ENCODE measurements at regions not wholly inside any gene's neighbourhood (a gene's known extent, or its start where the extent isn't known, plus 50 kb on each side); places are given as distances from the start of the nearest gene placed in this dataset.
"Not testable (repeated sequence)": the region's sequence is repeated elsewhere in the genome, so short reads cannot be mapped to it uniquely, and the experiment has no call there.

DNA sequence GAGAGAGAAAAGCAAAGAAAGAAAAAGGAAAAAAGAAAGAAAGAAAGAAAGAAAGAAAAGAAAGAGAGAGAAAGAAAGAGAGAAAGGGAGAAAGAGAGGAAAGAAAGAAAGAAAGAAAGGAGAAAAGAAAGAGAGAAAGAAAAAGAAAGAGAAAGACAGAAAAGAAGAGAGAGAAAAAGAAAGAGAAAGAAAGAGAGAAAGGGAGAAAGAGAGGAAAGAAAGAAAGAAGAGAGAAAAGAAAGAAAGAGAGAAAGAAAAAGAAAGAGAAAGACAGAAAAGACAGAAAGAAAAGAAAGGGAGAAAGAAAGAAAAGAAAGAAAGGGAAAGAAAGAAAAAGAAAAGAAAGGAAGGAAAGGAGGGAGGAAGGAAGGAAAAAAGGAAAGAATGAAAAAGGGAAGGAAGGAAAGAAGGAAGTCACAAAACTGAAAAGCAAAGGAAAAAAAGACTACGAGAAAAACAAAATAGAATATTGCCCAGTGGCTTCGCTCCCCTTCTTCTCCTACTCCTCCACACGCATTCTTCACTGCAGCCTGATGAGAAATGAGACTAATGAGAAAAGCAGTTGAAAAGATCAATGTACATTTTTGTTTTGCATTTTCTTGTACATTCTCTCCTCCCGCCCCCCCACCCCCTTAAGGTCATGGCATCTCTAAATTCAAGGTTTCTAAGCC lies 170.0 kb downstream of the SOD2 start:
- DNase-seq: no peak

DNA sequence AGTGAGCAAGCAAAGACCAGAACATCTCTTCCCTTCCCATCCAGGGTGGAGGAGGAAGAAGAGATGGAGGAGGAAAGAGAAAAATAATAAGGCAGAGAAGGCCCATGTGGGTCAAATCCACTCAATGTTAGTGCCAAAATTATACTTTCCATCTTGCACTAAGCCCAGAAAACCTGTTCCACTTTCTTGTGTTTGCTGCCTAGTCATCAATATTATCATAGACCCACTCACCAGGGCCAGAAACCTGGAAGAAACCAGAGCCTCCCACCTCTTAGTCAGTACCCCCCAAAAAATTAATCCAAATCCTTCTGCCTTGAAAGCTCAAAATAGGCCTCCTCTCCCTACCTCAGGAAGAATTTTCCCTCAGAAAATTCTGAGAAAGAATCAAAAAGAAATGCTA lies 171.1 kb downstream of the SOD2 start:
- no peak for DNase-seq

DNA sequence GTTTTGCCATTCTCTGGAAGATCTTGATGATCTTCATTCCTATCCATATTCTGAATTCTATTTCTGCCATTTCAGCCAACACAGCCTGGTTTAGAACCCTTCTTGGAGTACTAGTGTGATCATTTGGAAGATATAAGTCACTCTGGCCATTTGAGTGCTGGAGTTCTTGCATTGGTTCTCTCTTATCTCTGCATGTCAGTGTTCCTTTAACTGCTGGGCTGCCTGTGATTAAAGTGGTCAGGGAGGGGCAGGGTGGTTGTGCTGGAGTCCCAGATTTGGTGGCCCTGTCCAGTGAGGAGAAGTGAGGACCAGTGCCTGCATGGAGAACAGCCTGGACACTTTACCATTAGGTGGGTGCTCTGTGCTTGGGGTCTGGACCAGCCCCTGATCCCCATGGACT lies 173.0 kb downstream of the SOD2 start:
- DNase-seq: no peak

DNA sequence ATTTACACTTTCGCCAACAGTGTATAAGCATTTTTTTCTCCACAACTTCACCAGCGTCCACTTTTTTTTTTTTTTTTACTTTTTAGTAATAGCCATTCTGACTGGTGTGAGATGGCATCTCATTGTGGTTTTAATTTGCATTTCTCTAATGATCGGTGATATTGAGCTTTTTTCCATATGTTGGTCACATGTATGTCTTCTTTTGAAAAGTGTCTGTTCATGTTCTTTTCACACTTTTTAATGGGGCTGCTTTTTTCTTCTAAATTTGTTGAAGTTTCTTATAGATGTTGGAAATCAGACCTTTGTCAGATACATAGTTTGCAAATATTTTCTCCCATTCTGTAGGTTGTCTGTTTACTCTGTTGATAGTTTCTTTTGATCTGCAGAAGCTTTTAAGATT lies 177.2 kb downstream of the SOD2 start:
- not testable (repeated sequence) for DNase-seq

DNA sequence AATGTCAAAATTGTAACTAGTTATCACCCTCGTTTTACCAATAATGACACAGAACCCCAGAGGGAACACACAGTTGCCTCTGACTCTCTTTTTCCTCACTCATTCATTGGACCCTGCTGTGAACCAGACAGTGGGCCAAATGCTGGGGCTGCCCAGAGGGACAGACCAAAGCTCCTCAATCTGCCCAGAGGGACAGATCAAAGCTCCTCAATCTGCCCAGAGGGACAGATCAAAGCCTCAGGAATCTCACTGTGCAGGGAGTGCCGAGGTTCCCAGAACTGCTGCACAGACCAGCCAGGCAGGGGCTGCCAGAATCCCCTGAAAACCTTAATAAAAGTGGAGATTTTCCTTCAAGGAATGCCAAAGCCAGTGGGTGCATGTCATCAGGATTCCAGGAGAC lies 179.1 kb downstream of the SOD2 start:
- no peak for DNase-seq

DNA sequence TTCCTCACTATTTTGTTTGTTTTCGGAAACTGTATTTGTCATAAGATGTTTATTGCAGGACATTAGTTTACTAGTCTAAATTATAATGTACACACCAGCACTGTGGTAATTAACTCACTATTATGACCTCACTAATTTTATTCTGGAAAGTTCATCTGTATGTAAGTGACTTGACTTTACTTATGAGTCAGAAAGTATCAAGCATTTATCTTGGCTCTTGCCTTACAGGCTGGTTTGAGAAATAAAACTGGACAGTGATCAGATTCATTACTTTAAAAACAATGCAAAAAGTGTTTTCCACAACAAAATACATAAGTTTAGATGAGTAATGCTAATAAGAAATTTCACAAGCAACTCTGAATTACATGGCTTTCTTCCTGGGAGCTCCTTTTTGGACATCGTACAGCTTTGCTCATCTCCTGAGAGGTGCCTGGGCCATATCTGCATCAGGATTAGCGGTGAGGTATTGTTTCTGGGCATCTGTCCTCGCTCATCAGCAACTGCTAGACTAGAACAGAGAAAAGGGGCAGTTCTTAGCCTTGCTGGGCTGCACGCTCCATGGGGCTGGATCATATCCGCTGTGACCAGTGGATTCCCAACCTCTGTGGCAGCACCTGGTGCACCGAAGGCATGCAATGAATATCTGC lies 179.8 kb downstream of the SOD2 start:
- DNase-seq: no peak

DNA sequence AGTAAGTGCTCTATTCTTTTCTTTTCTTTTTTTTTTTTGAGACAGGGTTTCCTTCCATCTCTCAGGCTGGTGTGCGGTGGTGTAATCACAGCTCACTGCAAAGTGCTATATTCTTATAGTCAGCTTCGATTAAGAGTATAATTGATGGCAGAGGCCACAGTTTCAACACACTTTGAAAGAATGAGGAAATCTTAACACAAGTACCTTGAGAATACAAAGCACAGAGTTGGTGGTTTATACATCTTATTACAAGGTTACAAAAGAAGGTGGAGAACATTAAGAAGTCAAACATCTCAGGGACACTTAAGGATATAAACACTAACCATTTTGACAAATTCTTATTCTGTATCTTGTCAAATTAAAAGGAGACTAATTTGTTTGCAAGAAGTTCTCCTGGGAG lies 180.5 kb downstream of the SOD2 start:
- DNase-seq: no peak

DNA sequence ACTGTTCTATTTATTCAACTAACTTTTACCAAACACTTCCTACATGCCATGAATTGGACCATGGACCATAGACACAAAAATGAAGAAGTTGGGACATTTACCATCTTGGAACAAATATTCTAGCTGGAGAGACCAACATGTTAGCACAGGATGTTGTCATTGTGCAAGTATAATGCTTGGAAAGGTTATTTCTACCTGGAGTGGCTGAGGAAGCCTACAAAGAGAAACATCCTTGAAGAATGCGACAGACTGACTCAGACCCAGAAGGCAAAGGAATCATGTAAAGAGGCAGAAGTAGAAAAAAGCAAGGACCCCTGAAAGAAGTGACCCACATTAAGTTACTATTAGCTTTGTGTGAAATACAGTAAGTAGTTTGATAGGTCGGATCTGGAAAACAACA lies 180.9 kb downstream of the SOD2 start:
- no peak for DNase-seq

DNA sequence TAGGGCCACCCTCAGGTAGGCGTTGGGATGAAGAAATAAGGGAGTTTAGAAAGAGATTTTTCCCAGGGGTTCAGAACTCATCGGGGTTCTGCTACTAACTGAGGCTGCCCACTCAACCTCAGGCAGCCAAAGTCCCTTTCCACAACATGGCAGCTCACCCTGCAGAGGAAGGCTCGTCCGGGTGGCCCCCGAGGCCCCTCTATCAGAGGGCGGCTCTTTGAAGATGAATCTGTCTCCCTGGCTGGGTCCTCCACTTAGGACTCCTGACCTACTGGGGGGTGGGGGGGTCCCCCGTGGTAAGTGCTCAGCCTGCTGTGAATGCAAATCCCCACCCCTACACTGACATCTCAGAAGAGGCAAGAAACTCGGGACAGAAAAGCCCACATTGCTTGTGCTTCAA lies 182.9 kb downstream of the SOD2 start:
- no peak for DNase-seq

DNA sequence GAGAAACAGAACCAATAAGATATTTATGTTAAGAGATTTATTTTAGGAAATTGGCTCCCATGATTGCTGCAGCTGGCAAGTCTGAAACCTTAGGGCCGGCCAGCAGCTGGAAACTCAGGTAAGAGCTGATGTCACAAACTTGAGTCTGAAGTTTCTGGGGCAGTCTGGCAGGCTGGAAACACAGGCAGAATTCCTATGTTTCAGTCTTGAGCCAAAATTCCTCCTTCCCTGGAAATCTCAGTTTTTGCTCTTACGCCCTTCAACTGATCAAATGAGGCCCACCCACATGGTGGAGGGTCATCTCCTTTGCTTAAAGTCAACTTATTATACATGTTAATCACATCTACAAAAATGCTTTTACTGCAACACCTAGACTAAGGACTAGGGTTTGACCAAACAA lies 184.1 kb downstream of the SOD2 start:
- peak; percentile 36 for DNase-seq

DNA sequence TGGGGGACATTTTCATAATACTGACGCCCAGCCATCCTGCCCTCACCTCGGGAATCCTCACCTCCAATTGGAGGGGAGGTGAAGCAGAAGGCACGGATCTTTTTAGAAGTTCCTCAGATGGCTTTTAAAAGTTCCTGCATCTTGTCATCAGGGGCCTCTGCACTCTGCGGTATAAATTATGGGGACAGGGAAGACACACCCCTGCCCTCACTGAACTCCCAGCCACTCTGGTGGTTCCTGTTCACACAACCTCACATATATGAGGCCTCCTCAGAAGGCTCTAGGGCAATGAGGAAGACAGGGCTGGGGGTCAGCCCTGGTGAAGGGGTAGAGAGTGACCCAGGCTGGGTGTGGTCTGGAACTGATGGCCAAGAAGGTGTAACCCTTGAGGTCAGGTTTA lies 187.0 kb downstream of the SOD2 start:
- DNase-seq: peak; percentile 21

DNA sequence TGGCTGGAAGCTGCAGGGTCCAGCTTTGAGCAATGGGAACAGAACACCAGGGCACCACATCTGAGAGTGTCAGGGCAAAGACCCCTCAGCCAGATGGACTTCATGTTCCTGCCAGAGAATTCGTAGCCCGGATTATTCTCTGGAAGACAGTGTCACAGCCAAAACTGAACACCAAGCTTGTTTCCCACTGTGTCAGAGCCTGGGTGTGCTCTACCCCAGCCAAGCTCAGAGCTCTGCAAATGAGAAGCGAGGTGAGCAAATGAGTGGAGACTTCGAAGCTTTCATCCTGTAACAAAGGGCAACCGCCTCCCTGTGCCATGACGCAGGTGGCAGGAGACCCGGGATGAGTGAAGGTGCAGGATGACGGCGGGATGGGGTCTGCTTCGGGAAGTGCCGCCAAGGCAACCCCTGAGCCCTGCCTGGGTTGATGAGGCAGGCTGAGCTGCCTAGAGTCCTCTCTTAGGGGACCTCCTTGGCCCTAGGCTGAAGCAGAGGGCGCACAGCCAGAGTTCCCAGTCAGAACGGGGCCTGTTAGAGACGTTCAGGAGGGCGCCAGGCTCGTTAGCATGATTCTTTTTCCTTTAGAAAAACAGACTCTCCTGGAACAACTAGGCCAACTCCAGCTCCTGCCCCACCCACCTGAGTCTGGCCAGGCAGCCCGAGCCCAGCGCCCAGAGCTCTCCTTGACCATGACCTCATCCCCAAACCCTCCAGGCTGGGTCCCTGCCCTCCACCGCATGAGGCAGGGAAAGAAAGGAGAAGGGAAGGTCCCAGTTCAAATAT lies 187.7 kb downstream of the SOD2 start:
- peak; percentile 87 for DNase-seq

DNA sequence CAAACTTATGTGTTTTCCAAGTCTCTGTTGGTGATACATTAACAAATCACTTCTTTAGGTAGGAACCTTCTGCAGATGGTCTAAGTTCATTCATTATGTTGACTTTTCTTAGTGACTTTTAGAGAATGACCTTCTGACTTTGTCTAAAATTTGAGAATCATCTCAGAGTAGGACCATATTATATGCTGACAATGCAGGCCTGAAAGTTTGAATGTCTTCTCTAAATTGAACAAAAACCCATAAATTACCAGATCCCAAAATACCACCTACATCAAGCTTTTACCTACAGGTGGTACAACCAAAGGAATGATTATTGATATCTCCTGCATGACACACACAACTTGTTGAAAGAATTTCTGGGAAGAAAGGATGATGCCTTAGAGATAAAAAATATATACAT lies 191.5 kb downstream of the SOD2 start:
- DNase-seq: no peak

DNA sequence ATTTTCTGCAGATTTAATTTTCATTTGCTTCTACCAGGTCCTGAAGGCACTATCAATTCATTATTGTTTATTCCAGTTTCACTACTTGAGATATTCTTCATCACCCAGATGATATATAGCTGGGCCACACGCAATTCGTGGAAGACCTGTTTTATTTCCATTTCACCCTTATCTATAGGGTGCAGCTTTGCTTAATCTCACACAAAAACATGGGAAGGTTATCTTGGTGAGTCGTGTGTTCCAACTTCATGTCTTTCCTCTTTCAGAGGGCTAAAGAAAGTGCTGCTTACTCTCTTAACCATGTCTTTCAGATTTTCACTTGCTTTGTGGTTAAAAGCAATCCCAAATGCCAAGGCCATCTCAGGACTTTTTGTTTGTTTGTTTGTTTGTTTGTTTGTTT lies 194.0 kb downstream of the SOD2 start:
- DNase-seq: no peak

DNA sequence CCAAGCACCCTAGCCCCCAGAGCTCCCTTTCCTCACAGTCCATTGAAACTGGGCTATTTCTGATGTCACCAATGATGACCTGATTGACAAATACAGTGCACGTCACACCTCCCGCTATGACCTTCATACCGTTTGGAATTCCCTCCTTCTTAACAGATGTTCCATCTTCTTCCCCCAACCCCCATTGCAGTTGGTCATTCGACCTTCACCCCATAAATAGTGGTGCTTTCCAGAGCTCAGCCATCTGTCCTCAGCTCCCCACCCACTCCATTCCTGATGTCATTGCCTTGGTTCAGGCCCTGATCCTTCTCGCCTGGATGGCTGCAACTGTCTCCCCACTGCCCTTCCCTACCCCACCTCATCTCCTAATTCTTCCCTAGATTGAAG lies 198.5 kb downstream of the SOD2 start:
- DNase-seq: no peak

DNA sequence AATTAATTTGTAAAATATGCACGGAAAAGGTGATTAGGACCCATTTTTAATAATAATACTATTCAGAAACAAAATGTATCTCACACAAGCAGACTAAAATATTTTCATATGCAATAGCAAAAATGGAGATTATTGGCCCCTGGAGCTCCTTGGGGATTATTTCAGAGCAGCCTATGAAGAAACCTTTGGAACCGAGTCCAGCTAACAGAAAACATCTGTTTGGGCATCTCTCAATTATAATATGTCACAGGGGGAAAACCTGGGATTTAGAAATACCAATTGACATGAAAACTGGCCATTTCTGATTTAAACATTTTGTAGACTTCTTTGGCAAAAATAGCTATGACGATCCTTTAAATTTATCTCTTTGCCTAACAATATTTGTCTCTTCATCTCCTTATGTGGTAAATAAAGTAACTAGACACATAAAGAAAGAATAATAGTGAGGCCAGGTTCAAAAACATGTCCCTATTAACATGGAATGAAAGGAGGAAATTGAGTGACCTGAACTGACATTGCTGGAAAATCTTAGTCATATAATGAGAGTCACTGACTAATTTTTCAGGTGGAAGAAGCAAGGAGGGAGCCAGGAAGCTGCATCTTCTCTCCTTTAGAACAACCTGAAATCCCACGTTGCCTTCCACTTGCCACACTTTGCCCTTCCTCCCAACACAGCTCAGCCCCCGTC lies 199.0 kb downstream of the SOD2 start:
- DNase-seq: peak; percentile 65

DNA sequence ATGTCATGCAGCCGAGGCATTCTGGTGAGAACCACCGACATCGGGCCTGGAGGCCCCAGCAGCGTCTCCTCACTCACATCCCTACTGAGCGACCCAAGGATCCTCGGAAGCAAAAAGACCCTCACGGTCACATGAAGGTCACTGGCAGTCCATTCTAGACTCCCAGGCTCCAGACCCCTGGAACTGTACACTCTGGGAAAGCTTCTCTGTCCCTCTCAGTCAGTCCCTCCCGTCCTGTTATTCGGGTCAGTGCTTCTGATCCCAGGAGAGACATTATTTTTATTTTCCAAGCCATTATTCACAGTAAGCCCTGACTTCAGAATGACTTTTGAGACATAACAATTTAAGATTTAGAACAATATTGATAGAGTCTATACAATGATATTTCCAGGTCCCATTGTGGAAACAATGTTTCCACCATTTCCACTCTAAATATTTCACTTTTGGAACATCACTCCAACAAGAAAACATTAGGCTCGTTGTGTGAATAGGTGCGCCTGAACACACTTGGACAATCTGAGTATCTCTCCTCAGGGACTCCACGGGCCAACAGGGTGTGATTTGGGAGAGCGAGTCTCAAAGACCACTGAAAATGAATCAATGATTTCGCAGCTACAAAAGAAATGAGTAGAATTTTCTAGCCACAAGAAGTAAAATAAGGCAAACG lies 199.7 kb downstream of the SOD2 start:
- no peak for DNase-seq

DNA sequence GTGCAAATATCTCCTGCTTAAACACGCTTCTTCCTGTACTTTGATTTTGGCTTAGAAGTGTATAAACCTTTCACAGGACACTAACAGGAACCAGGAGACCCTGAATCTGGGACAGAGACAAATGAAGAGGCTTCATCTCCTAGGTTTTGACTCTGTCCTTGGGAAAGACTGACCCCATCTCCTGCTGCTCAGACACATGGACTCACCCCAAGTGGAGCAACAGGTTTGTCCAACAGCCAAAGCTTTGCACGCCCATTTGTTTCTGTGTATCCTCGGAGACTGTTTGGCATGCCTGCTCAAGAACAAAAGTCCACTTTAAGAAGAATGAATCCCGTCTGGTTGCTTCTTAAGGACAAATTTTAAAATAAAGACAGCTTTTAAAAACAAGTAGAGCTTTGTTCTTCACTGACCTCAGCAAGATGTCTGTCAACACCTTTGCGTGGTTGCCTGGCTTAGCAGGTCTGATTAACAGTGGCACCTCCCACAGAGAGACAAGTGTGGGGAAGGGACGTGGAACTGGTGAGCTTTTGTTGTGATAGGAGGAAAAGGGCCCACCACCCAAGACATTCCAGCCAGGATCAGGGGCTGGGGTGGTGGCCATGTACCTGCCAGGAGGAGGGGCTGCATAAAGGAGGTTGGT lies 202.6 kb downstream of the SOD2 start:
- DNase-seq: peak; percentile 59

DNA sequence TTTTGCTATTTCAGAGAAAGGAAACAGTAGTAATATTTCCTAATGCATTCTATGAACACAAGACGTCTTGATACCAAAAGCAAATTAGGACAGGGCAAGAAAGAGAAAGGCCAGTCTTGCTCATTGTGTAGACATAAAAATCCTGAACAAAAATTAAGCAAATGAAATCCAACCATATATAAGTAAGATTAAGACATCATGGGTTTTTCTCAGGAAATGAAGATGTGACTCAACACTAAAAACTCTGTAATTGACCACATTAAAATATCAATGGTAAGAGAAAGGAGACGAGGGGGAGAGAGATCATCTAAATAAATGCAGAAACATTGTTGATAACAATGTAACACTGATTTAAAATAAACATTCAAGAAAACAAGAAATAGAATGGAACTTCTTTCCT lies 205.4 kb downstream of the SOD2 start:
- no peak for DNase-seq

DNA sequence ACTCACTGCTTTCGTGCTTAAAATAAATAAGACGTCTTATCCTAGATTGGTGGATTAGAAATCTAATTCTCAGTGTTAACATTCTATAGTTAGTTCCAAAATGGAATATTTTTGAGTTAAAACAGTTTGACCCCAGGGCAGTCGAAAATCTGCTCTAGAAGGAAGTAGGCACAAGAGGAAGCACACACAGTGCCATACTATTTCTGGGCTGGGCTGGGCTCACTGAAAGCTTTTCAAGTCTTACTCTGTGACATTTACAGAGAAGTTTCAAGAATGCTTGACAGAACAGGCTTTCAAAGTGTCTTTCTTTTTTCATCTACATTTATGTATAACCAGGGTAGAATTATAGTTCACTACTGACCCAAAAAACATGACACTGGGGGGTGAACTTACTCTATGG lies 209.8 kb downstream of the SOD2 start:
- DNase-seq: no peak

DNA sequence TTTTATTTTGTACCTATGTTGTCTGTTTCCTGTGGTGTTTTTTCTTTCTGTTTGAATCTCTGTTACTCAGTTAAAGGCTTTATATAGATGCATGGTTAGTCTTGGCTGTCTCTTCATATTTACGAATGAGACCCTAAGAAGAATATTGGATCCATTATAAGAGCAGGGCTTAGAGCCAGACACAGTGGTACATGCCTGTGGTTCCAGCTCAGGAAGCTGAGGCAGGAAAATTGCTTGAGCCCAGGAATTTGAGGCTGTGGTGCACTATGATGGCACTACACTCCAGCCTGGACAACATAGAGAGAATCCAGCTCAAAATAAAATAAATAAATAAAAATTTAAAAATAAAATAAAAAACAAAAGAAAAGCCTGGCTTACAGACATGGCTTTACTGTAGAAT lies 211.1 kb downstream of the SOD2 start:
- peak; percentile 54 for DNase-seq

DNA sequence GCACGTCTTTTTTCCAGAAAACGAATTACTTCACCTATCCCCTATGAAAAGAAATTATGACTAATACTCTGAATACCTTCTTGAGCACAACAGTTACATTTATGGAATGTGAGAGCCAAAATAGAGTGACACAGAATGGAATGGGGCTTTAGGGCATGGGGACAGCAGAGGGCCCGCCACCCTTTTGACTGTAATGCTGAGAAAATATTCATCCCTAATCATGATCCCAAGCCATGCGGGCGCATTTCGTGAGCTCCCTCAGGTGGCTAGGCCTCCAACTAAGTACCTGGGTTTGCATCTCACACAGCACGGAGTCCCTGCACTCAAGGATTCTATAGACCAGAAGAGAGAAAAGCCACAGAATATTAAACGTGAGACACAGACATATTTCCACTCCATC lies 212.6 kb downstream of the SOD2 start:
- no peak for DNase-seq

DNA sequence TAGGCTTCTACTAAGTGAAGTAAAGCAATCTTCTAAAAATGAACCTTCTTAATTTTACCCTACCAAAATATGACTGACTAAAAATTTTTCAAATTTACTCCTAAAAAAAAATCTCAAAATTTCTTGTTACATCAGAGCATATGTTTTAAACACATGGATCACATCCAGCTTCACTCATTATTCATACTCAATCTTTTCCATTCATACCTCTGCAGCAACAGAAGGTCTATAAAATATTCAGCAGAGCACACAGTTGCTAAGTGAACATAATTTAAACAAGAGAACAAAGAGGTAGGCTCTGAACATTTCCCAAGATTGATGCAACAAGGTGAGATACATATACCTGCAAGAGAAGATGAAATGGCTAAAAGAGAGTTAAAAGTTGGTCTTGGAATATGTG lies 213.9 kb downstream of the SOD2 start:
- no peak for DNase-seq
